ELF-1 (cell line): ENCODE measurements at regions not wholly inside any gene's neighbourhood (a gene's known extent, or its start where the extent isn't known, plus 50 kb on each side); places are given as distances from the start of the nearest gene placed in this dataset.
A peak's percentile ranks its signal among the peaks of the same experiment; 100 is the strongest.

Experiments used
- DNase-seq: peaks from one replicate; pipeline ENCODE4 v3.0.0-alpha.2; 2016; ENCODE audit warnings: low read depth, low spot score

DNA sequence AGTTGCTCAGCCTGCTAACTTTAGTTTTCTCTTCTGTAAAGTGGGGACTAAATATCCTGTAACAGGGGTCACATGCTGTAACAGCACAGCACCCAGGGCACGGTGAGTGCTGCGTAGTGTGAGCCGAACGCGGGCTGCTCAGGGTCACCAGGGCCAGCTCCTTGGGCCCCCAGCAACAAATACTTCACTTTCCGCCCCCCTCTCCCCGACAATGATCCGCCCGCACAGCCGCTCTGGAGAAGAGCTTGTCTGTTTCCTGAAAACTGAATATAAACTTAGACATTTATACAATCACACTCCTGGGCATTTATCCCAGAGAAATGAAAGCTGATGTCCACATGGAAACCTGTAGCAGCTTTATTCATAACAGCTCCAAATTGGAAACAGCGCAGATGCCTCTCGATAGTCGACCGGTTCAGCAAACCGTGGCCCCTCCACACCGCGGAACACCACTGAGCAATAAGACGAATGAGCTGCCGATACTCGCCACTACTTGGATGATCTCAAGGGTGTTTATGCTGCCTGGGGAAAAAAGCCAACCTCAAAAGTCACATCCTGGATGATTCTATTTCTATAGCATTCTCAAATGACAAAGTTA, 267.2 kb downstream of the PARN start:
- no peak for DNase-seq

DNA sequence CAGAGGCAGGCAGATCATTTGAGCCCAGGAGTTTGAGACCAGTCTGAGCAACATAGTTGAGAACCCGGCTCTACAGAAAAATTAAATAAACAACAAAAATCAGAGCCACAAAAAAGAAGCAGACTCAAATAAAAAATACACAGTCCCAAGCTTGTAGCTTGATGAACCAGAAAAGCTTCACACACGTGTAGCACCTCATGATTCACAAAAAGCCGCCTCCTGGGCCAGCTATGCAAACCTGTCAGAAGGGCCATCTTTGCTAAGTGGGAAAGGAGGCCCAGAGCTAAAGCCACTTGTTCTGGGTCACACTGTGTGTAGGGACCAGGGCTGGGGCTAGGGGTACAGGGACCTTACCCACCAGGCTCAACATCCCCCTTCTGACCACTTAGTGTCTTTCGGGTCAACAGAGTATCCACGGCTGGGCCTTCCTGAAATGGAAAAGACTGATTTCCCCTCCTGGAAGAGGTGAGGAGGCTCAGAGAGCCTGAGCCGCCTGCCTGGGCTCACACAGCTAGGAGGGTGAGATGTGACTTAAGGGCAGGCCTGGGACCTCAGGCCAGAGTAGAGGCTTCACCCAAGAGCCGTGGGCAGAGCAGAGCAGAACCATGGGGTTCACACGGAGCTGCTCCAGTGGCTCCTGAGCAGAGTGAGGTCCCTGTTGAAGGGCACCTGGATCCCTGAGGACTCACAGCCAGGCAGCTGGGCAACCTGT, 269.6 kb downstream of the PARN start:
- no peak for DNase-seq

- DNase-seq: no peak
Observed at GRCh38 chr16:14358697-14359305, 271.3 kb downstream of the PARN start.

GRCh38 chr16:14357328-14357727, 272.7 kb downstream of the PARN start:
- DNase-seq: no peak

- no peak for DNase-seq
Observed at GRCh38 chr16:14356064-14356463, 274.0 kb downstream of the PARN start.

DNA sequence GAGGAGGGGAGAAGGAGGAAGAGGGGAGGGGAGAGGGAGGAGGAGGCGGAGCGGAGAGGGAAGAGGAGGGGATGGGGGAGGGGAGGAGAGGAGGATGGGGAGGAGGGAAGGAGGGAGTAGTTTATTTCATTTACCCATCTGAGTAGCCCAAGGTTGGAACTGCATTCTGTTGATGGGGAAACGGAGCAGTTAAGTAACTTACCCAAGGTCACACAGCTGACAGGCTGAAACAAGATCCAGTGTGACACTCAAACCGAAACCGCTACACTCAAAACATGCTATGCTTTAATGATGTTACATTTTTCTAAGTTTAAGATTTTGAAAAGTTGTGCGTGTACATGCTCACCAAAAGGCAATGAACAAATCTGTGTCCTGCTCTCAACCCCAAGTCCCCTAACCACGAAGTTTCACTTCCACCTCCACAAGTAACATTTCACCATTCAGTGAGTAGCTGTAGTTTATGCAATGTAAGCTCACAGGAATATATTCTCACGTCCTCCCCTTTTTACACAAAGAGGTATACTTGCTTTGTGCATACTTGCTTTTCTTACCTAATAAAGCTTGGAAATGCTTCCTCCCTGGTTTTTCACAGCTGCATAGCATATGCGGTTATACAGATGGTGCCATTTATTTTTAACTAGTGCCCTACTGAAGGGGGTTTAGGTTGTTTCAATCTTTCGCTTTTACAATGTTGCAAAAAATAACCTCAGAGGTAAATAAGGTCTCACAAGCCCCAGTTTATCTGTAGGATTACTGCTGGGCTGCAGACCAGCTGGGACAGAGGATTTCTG, 275.3 kb downstream of the PARN start:
- no peak for DNase-seq

DNA sequence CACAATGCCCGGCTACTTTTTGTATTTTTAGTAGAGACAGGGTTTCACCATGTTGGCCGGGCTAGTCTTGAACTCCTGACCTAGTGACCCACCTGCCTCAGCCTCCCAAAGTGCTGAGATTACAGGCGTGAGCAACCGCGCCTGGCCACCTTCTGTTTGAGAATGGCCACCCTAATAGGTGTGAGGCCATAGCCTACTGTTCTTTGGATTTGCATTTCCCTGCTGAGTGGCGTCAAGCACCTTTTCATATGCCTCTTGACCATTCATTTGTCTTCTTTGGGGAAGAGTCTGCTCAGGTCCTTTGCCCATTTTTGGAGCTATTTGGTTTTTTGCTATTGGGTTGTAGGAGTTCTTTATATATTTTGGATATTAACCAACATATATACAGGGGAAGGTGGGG, 276.7 kb downstream of the PARN start:
- DNase-seq: no peak

DNA sequence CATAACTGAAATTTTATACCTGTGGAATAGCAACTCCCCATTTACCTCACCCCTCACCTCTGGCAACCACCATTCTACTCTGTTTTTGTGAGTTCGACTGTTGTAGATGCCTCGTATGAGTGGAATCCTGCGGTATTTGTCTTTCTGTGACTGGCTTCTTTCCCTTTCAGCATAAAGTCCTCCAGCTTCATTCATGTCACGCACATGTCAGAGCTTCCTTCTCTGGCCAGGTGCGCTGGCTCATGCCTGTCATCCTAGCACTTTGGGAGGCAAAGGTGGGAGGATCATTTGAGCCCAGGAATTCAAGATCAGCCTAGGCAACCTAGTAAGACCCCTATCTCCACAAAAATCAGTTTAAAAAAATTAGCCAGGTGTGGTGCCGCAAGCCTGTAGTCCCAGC, 278.4 kb downstream of the PARN start:
- no peak for DNase-seq

DNA sequence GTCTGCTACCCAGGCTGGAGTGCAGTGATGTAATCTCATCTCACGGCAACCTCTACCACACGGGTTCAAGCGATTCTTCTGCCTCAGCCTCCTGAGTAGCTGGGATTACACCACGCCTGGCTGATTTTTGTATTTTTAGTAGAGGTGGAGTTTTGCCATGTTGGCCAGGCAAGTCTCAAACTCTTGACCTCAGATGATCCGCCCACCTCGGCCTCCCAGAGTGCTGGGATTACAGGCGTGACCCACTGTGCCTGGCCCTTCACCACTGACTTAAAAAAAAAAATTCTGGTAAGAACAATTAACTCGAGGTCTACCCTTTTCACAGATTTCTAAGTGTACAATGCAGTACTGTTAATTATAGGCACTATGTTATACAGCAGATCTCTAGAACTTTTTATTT, 279.4 kb downstream of the PARN start:
- DNase-seq: no peak

DNA sequence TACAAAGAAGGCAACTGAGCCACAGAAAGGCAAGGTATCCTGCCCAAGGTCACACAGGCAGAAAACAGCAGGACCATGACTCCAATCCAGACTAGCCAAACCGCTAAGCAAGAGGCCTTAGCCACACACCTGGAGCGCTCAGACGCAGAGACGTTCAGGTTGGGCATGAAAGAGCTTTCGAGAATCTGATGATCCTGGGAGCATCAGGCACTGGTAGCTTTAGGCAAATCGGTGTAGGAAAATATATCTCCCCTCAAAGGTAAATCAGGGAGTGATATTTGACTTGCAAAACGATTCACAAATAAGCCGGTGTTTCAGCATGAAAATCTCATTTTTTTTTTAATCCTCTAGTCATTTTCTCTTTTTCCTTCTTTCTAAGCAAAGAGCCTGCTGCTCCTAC, 279.0 kb downstream of the MRTFB start:
- no peak for DNase-seq

DNA sequence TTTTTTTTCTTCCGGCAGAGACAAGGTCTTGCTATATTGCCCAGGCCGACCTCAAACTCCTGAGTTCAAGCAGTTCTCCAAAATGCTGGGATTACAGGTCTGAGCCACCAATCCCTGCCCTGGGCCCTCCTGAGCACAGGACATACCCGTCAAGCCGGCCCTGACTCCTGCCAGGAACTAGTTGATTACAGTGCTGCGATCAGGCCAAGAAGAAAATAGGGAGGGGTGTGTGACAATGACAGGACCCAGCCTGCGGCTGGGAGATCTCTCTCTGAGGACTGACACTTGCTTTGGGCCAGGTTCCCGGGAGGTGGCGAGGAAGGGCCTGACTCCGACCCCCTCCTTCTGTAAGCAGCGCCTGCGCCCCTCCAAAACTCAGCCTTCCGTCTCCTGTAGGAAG, 276.6 kb downstream of the MRTFB start:
- peak; percentile 74 for DNase-seq

DNA sequence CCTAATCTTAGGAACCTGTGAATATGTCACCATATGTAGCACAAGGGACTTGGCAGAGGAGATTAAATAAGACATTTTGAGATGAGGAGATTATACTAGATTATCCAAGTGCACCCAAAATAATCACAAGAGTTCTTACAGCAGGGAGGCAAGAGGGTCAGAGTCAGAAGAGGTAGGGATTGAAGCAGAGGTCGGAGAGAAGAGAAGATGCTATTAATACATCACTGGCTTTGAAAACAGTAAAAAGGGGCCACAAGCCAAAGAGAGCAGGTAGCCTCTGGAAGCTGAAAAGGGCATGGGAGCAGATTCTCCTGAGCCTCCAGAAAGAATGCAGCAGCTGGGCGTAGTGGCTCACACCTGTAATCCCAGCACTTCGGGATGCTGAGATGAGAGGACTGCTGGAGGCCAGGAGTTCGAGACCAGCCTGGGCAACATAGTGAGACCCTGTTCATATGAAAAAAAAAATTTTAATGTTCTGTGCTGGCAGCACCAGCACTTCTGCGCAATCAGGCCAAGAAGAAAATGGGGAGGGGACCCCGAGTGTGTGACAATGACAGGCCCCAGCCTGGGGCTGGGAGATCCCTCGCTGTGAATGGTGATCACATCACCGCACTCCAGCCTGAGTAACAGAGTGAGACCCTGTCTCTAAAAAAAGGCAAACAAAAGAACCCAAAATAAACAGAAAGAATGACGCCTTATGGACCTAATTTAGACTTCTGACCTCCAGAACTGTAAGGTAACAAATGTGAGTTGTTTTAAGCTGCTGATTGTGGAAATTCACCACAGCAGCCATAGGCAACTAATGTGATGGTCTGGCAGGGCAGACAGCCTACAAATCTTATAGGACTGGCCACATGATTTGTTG, 275.4 kb downstream of the MRTFB start:
- DNase-seq: no peak

DNA sequence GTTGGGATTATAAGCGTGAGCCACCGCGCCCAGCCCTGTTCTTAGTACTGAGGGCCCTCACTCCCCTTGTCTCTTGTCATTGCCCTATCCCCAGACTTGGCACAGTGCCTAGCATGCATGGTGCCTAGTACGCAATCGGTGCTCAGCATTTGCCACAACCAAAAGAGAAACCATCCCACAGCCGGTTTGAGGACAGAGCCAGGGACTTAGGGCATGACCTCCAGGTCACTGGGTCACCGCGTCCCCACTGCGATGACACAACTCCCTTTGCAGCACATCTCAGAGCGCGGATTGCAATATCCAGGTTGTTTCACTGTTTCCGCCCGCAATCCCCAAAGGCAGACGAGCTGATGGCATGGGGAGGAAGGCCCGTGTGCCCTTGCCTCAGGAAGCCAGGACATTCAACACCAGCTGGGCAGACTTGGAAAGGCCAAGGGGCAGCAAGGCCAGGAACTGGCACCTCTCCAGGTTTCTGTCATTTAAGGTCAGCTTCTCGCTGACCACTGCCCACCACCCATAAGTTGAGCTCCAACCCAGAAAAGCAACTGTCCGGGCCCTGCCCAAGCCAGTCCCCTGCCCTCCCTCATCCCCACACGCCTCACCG, 274.5 kb downstream of the MRTFB start:
- DNase-seq: no peak

DNA sequence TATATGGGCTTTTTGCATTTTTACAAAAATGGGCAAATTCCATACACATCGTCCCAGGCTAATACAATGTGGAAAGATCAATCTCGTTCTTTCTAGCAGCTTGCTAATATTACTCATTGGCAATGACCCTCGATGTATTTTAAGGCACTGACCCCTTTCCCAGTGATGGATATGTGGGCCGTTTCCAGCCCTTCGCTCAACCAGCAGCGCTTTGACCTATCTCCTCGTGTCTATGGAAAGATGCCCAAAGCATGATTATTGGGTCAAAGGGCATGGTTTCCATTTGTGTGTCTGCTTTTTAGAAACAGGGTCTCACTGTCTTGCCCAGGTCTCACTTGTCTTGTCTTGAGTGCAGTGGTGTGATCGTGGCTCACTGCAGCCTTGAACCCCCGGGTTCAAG, 273.8 kb downstream of the MRTFB start:
- no peak for DNase-seq

- no peak for DNase-seq
Observed at GRCh38 chr16:14344292-14344691, 273.2 kb downstream of the MRTFB start.

DNA sequence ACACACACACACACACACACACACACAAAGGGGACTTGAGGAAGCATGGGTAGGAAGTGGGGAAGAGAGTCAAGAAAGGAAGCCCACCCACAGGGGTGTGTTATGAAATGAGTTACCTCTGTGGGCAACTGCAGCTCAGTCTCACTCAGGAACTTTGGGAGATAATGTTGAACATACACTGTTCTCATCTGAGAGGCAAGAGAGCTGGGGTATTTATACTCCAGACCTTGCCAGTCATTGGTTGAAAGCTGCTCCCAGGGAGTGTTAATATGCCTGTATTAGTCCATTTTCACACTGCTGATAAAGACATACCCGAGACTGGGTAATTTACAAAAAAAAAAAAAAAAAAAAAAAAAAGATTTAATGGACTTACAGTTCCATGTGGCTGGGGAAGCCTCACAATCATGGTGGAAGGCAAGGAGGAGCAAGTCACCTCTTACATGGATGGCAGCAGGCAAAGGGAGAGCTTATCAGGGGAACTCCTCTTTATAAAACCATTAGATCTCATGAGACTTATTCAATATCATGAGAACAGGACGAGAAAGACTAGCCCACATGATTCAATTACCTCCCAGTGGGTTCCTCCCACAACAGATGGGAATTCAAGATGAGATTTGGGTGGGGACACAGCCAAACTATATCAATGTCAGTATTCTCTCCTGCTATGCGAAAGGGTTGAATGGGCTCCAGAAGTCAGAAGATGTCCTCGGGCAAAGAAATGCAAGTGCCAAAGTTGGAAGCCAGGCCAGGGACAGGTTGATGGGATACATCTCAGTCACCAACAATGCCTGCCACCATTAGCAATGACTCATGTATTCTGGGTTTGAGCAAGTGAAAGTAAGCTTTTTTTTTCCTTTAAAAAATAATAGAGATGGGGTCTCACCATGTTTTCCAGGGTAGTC, 270.5 kb downstream of the MRTFB start:
- no peak for DNase-seq

DNA sequence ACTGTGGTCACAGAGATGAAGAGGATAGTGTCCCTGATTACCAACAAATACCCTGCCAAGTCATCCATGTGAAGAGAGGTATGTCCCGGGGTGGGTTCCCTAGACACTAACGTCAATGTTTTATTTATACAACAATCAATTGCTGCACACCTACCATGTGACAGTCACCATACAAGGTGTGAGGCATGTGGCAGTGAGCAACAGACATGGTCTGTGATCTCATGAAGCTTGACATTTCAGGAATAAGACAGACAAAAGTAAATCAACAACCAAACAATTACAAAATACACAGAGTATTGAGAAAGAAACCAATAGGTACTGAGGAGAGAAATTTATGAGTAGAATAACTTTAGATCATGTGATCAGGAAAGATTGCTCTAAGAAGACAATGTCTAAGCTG, 268.6 kb downstream of the MRTFB start:
- no peak for DNase-seq

- DNase-seq: no peak
Observed at GRCh38 chr16:14338969-14339368, 267.9 kb downstream of the MRTFB start.

- no peak for DNase-seq
Observed at GRCh38 chr16:14338236-14338635, 267.1 kb downstream of the MRTFB start.
